Colon (tissue), 2 donors: ENCODE measurements at regions not wholly inside any gene's neighbourhood (a gene's known extent, or its start where the extent isn't known, plus 50 kb on each side); places are given as distances from the start of the nearest gene placed in this dataset.

Experiments used
- FAIRE-seq: peaks from 2 replicates; lab custom pipeline; 2012; peaks lifted over from hg19 to GRCh38; lab: Jason Lieb, UNC
- donor health status: control.
- donor health status: control.

DNA sequence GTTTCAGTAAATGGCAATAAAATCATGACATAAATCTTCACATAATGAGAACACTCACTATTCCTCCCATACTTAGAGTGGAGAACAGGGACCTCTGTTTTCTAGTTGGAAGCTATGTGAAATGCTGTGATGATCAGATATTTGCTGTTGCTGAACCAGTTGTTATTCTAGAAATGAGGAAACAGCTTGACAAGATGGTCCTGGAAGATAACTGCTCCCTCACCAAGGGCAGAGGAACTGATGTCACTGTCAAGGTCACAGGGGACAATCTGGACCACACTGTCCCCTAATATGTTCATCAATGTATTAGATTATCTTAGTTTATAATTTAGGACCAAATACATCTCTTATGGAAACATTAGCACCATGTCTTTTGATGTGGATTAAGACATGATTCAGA lies 1173.3 kb downstream of the PCDH17 start:
- no peak for FAIRE-seq

DNA sequence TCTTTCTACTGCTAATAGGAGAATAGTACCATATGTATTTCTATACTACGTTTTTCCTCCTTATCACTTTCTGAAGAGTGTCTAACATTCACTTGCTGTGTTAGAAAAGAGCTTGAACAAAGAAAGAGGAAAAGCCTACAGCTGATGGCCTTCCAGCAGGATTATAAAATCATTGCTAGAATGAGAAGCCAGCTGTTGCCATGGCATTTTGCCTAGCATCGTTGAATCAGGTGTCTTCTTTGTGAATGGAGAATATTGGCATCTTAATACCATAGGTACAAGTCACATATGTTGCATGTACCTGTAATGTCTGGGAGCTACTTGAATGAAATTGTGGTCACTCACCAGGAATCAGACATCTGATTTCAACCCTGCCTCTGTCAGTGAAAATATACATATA lies 1174.9 kb downstream of the PCDH17 start:
- no peak for FAIRE-seq

DNA sequence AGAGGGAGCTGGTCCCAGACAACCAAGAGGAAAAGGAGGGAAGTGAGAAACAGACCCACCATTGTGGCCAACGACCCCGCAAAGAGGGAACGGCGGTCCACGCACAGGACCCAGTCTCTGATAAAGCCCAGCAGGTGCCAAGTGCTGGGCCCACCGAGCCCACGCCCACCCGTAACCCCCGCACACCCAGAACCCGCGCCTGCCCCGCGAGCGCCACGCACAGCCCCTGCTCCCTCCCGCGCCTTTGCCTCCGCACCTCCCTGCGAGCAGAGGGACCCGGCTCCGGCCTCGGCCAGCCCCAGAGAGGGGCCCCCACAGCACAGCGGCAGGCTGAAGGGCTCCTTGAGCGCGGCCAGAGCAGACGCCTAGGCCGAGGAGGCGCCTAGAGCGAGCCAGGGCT lies 1192.2 kb downstream of the PCDH17 start:
- no peak for FAIRE-seq

DNA sequence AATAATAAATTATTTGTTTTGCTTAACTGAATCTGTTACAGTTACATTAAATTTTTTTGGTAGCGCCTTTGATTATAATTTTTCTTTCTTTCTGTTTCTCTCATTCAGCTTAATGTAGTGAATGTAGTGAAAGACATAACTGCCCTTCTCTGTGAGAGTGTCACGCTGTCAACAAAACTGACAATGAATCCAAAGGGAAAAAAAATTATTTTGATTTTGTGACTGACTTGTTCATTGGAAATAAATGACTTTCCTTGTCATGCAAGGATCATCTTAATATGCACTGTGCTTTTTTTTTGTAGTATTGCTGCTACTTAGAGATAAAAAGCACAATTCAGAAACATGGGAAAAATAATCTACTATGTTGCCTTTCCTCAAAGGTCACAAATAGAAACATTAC lies 1196.4 kb downstream of the PCDH17 start:
- FAIRE-seq = no peak

DNA sequence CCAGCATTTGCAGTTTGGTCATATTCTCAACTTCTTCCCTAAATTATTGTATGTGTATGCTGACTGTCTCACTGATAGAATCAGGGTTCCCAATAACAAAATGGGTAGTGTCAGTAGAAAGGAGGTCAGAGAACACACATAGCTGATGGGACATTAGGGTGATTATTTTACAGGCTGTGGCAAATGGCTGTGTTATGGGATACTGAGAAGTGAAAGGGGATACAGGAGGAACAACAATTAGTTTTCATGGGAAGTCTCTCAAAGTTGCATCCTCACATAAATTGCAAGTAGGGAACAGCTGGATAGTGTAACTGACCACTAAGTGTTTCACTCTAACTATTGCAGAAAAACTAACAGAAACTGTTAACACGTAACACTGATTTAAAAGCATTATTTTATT lies 1199.3 kb downstream of the PCDH17 start:
- no peak for FAIRE-seq

DNA sequence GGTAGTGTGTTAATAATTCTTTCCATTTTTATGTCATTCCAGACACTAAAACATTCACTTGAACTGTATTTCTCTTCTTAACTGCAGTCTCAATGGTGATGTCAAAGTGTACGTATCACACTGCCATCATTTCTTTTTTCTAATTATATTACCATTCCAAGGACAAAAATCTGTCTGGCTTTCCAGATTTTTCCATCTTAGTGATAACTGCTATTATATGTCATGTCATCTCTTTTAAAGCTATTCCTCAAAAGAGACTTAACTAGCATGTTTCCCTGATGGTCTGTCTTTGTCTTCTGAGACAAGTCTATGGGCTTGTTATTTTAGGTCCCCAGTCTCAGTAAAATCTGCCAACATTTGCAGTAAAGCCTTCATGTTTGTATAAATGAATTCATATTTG lies 1207.1 kb downstream of the PCDH17 start:
- no peak for FAIRE-seq

DNA sequence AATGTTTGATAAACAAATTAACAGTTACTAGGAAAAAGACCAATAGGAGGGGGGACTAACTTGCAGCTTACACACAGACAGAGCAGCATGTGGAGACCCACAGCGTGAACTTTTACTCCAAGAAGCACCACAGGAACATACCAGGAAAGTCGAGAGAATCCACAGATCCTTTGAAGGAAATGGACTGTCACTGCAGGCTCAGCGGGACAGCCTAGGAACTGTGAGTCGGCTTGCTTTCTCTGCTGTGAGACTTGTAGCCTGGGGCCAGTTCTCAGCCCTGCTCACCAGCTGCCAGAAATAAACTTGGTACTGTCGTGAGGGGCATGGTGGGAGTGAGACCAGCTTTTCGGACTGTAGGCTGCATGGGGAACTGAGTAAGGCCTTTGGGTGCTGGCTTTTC lies 1211.5 kb downstream of the PCDH17 start:
- FAIRE-seq = no peak

DNA sequence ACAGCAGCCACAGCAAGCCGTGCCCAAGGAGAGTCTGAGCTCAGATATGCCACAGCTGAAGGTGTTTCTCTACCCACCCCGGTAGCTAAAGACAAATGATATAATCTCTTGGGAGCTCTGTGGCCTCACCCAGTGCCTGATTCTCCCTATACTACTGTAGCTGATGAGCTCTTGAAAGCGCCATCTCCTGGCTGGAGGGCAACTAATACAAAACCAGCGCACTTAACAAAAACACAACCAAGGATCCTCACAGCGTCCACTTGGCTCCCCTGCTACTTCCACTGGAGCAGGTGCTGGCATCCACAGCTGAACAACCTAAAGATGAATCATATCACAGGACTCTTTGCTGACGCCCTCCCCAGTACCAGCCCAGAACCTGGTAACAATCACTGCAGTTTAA lies 1212.0 kb downstream of the PCDH17 start:
- FAIRE-seq = no peak

DNA sequence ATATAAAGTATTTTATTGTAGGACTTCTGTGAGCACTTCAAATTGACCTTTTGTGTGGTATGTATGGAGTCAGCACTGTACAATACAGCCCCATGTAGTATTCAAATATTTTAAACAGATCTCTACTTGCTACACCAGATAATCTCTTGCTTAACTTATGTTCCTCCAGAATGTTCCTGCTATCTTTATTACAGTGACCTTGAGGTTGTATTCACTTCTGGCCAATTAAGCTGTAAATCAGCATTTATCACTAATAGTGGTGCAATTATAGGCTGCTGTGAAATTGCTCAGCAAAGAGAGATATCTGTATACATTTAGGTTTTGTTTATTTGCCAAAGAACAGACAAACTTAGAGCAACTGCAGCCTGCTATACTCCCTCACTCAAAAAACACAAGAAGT lies 1218.6 kb downstream of the PCDH17 start:
- no peak for FAIRE-seq

DNA sequence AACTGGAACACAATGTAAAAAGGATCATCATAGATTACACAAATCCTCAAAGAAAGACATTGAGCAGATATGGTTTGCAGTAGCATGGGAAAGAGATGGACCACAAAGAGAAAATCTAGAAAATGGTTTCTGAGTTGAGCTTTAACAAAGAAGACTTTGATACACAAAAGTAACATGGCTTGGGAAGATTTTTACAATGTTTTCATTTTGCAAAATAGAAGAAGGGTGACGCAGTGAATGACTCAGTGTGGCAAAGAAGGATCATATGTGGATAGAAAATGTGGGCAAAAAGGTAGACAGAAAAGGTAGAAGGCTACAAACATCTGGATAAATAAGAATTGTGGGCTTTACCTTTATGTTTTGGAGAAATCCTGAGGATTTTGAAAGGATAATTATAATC lies 1220.5 kb downstream of the PCDH17 start:
- no peak for FAIRE-seq

DNA sequence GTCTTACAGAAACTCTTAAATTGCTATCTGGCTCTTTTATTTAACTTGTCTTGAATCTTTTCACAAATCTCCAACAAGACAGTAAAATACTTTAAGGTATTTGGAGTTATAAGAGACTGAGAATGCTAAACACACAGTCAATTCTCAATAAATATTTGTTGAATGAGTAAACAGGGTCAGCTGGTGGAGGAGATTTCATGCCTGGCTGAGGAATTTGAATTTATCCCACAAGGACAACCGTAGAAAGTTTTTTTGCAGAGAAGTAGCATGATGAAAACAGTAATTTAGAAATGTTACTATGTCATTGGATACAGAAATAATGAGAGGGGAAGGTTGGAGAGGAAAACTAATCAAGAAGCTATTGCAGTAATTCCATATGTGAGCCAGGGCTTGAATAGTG lies 1223.7 kb downstream of the PCDH17 start:
- FAIRE-seq = no peak

DNA sequence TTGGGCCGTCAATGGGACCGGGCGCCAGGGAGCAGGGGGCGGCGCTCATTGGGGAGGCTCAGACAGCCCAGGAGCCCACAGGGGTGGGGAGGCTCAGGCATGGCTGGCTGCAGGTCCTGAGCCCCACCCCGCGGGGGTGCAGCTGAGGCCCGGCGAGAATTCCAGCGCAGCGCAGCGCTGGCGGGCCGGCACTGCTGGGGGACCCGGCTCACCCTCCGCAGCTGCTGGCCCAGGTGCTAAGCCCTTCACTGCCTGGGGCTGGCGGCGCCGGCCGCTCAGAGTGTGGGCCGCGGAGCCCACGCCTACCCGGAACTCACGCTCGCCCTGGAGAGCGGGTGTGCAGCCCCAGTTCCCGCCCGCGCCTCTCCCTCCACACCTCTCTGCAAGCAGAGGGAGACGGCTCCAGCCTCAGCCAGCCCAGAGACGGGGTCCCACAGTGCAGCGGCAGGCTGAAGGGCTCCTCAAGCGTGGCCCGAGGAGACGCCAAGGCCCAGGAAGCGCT lies 1227.4 kb downstream of the PCDH17 start:
- no peak for FAIRE-seq

DNA sequence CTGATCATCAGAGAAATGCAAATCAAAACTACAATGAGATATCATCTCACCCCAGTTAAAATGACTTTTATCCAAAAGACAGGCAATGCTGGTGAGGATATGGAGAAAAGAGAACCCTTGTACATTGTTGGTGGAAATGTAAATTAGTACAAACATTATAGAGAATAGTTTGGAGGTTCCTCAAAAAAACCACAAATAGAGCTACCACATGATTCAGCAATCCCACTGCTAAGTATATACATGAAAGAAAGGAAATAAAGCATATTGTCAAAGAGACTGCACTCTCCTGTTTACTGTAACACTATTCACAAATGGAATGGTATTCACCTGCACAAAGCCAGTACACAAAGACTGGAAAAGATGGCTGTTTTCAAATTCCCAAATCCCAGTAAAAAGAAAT lies 1233.7 kb downstream of the PCDH17 start:
- no peak for FAIRE-seq

DNA sequence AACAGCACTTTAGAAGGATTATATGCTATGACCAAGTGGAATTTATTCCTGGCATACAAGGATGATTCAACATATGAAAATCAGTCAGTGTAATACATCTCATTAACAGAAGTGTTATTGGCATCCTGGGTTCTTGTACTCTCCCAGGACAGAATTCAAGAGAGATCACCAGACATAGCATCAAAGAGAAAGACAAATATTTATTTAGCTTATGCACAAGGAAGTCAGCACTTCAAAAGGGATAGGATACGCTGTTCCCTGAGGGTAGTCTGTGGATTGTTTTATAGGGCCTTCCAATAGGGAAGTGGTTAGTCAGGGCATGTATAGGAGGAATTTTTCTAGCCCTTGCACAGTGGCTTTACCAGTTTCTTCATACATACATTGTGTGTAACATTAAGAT lies 1238.0 kb downstream of the PCDH17 start:
- FAIRE-seq = no peak

DNA sequence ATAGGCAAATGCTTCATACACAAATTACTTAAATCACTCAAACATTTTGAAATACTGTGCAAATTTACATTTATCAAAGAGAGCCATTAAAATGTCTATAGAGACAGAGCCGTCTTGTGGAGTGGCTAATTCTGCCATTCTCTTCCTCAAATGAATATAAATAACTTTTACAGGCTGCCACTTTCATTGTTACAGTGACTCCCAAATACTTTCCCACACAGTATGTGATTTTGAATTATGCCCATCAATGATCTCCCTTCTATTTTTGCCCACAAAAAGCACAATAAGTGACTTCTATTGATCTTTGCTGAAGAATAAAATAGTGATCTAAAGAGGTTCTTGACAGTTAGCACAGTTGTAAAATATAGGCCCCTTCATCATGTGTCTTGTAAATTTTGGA lies 1244.9 kb downstream of the PCDH17 start:
- no peak for FAIRE-seq

DNA sequence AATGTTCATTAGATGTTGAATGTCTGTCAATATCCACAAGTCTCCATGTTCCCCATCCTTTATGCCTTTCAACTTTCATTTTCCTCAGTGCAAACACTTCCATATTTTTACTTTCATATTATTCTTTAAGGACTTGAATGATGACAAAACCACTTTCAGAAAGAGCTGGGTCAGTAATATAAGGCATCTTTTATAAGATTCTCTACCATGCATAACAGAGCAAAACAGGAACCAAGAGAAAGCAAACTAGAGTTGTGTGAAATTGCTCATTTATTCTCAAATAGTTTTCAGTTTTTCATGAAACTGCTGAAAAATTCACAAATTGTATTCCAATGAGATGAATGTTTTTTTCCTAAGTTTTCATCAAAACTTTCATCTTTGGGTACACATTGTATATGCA lies 1247.6 kb downstream of the PCDH17 start:
- FAIRE-seq = no peak

DNA sequence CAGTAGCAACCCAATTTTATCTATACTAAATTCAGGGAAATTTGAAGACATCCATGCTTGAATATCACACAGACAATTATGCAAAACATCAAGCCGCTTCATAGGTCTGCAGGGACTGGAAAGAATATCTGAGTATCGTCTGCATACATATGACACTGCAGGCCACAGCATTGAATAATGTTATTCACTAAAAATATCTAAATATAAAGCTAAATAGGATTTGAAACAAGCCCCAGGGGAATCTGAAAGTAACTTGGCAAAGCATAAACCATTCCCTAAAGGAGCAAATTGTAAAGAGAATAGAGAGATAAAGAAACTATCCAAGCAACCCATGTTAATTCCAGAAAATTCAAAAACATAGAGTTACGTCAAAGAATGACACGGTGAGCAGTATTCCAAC lies 1251.0 kb downstream of the PCDH17 start:
- FAIRE-seq = no peak

DNA sequence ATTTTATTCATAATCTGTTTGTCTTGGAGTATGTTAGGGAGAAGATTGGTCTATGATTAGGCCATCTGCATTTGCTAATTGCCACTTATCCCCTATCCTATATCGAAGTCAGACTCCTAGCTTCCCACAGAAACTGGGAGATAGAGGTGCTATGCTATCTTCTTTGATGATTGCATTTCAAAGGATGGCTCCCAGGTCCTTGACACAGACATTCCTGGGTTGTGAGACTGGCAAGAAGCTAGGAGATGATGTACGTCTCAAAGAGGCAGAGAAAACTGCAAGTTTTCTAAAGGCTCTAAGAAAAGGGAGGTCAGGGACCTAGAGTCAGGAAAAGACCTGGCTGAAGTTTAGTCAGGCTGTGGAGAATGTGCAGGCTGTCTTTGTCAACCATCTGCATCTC lies 1251.9 kb downstream of the PCDH17 start:
- no peak for FAIRE-seq

DNA sequence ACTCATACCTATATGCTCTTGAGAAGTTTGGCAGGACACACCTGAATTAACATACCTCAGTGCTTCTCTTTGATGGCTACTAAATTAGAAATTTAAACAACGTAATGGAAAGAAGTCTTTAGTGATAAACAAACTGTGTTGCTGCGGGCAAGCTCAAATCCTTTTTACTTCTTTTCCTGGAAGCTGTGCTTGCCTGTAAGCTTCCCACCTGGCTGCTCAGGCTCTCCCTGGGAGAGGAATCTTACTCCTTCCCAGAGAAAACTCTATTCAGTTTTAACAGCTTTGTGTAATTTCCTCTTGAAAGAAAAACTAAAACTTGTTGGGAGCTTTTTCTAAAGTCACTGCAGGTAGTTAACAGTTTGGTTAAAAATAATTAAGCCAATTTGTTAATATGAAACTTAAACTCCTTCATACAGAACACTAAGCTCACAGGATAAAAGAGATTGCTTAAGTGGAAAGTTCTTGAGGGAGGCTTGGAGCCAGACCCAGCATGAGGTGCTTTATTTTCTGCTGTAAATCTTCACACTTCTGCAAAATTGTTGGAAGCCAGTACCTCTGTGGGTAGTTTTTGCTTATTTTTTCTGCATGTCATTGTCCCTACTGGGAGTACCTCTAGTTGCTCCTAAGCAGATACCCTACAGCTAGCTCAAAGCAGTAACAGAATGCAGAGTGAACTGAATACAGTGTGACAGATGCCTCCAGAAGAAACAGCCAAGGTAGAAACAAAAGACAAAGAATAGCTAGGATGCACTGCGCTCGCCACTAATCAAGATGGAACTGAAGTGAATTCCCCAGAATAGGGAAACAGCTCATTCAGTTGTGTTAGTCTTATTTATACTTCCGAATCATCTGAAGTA lies 1253.0 kb downstream of the PCDH17 start:
- FAIRE-seq = no peak

DNA sequence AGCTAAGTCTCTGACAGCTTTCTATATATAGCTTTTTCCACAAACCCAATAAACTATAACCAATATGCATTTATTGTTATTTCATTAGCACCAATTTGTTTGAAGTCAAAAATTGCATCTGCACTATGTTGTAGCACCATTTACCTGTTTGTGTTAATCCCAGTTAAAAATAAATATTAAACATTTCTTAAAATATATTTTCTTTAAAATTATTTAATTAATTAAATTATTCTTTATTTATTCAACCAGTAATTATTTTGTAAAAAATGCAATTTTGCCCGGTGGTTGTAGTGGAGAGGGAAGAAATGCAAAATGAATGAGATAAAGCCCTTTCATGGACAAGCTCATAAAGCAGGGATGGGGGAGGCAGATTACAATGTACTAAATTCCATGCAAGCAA lies 1257.9 kb downstream of the PCDH17 start:
- FAIRE-seq = no peak

DNA sequence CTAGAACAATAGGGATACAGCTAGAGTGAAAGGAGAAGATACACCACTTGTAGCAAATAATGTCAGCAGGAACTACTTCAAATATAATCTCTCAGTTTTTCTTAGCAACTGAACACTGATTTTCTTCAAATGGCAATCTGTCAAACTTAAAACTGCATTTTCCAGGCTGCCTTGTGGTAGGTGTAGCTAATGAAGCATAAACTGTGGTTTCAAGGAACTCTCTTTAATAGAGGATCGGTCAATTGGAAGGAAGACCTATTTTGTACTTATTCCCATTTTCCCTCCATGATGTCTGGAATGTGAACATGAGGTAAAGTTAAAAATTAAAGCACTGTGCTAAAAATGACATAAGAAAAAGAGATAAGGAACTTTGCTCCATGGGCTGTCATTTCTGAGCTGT lies 1261.9 kb downstream of the PCDH17 start:
- no peak for FAIRE-seq

DNA sequence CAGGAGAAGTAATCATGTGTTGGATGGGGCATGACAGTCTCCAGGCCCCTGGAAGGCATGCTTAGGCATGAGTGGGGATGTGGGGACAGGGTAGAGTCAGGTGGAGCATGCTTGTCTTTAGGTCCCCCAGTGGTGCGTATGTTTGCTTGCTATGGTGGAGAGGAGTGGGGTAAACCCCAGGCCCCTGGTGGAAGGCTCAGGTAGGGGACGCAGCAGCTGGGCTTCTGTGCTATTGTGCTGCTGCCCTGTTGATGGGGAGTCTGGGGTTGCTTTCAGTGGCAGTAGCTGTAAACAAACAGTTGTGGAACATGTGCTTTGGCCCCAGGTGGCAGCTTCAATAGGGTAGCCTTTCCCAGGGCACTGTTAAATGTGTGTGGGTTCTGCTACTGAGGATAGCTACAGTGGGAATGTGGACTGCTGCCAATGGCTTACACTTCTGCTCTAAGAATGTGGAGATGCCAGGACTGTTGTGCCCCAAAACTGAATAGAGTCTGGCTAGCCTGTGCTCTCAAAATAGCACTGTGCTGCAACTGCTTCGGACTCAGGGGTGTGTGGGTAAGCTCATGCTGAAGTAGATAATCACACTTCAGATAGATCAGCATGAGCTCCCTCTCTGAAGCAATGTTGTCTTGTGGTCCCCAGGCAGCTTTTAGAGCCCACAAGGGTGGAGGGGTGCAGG lies 1257.3 kb downstream of the DIAPH3 start:
- no peak for FAIRE-seq

DNA sequence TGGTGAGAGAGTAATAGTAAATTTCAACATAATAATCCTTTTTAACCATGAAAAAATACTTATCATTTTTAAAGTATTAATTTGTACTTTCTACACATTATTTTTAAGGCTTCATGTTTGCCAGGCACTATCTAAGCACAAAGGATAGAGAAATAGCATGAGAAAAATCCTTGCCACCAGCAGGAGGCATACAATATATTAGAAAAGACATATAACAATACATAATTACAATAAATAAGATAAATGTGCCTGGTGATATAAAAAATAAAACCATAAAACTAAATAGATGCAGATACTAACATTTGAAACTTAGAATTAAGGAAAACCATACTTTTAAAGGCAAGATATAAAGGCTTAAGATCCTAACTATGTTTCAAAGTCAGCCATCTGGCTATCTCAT lies 1256.4 kb downstream of the DIAPH3 start:
- no peak for FAIRE-seq
